ENCODE measurements at regions not wholly inside any gene's neighbourhood (a gene's known extent, or its start where the extent isn't known, plus 50 kb on each side); places are given as distances from the start of the nearest gene placed in this dataset.

DNA sequence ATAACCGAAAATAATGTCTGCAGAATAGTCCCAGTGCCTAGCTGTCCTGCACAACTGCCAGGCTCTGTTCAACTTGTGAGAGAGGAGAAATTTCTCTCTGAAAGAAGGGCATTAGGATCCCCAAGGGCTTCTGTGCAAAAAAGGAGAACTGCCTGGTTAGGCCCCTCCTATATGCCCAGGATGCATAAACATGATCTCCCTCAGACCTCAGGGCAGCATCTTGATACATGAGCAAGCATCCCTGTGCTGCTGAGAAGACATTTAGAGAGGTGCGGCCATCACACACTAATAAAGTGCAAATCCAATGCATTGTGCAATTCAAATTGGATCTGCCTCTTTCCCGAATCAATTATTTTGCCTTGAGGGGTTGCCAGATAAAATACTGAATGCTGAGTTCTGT lies 553.6 kb downstream of the TNS3 start:
- H3K36me3 ChIP-seq (ENCODE audit: control insufficient read depth, insufficient read depth, low read length), result no peaks in the 10 kb centered on the region
- H3K27ac ChIP-seq (ENCODE audit: insufficient read depth, low read length, poor library complexity, severe bottlenecking), result no peak overlapping the region
- DNase-seq (no peak), ATAC-seq (ENCODE audit: low read depth in 2 of 2) (no peak)
- no peaks in the 10 kb centered on the region for H3K9me3 ChIP-seq (ENCODE audit: control insufficient read depth in 2 of 2, low read length in 2 of 2)
- no peaks in the 10 kb centered on the region for H3K4me1 ChIP-seq (ENCODE audit: control insufficient read depth, insufficient read depth, low read length, poor library complexity, severe bottlenecking)
- peaks cover 0 to 6% (median 0%) of the 10 kb centered on the region in 7 donors for H3K9me3 Mint-ChIP-seq
- H3K27me3 Mint-ChIP-seq, result no peaks in the 10 kb centered on the region
- H3K4me3 Mint-ChIP-seq, result no peak overlapping the region
- H3K27ac Mint-ChIP-seq, result no peak overlapping the region
- H3K4me3 ChIP-seq (ENCODE audit: low read depth, low read length), result no peak overlapping the region
- no peaks in the 10 kb centered on the region for H3K4me1 Mint-ChIP-seq
- H3K27me3 ChIP-seq (ENCODE audit: control insufficient read depth, insufficient read depth, low read length), result no peaks in the 10 kb centered on the region
- H3K36me3 Mint-ChIP-seq, result no peaks in the 10 kb centered on the region

DNA sequence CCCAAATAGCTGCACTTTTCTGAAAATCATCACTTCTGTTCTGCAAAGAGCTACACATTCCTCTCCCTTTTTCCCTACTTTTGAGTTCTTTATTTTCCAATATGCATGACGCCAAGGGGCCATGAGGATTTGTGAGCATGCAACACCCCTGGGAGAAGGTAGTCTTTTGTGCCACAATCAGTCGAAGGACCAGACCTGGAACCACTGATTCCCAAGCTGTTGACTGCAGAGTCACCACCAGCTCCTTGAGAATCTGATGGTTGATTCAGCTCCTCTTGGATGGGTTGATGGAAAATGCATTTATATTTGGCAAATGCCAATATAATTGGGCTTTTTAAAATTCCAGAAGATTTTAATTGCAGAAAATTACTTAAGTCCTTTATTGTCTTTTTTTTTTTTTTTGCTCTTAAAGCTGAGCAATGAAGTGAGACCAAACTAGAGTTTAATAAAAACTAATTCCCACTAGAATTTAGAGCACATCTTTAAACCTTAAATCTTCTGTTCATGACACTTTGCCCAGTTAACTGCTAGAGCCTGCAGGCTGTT lies 554.1 kb downstream of the TNS3 start:
- no peak overlapping the region for H3K27ac ChIP-seq (ENCODE audit: insufficient read depth, low read length, poor library complexity, severe bottlenecking)
- DNase-seq (no peak), ATAC-seq (ENCODE audit: low read depth in 2 of 2) (no peak)
- H3K4me1 ChIP-seq (ENCODE audit: control insufficient read depth, insufficient read depth, low read length, poor library complexity, severe bottlenecking), result no peaks in the 10 kb centered on the region
- no peak overlapping the region for H3K4me3 ChIP-seq (ENCODE audit: low read depth, low read length)
- Mint-ChIP-seq H3K4me1 (no peaks in the 10 kb centered on the region), H3K36me3 (no peaks in the 10 kb centered on the region), H3K27me3 (no peaks in the 10 kb centered on the region), H3K4me3 (no peak overlapping the region), H3K27ac (no peak overlapping the region), H3K9me3 (peaks cover 0 to 6% (median 0%) of the 10 kb centered on the region in 7 donors)
- no peaks in the 10 kb centered on the region for H3K27me3 ChIP-seq (ENCODE audit: control insufficient read depth, insufficient read depth, low read length)
- H3K36me3 ChIP-seq (ENCODE audit: control insufficient read depth, insufficient read depth, low read length), result no peaks in the 10 kb centered on the region
- H3K9me3 ChIP-seq (ENCODE audit: control insufficient read depth in 2 of 2, low read length in 2 of 2), result no peaks in the 10 kb centered on the region

DNA sequence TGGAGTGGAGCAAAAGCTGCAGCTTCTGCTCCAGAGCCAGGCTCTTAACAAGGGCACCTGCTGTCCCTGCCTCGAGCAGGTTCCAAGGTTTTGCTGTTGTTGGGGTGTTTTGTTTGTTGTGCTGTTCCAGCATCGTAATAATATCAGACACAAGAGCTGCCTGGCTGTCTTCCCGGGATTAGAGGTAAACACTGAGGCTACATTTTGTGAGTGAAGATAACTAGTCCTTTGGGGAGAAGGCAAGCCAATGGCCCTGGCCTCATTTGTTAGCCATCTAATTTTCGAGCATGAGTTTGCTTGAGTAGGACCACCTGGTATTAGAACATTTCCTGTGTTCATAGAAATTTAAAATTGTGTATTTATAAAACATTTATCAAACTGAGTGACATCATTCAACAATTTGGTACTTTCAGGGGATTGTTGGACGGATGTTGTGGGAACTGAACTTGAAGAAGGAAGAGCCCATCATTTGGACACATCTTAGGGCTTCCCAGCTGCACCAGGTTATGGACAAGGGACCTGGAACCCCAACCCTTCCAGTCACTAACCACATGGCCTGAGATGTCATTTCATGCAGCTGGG lies 555.0 kb downstream of the TNS3 start:
- Histone ChIP-seq H3K27me3 (ENCODE audit: control insufficient read depth, insufficient read depth, low read length) (no peaks in the 10 kb centered on the region), H3K4me3 (ENCODE audit: low read depth, low read length) (no peak overlapping the region), H3K36me3 (ENCODE audit: control insufficient read depth, insufficient read depth, low read length) (no peaks in the 10 kb centered on the region), H3K27ac (ENCODE audit: insufficient read depth, low read length, poor library complexity, severe bottlenecking) (no peak overlapping the region), H3K4me1 (ENCODE audit: control insufficient read depth, insufficient read depth, low read length, poor library complexity, severe bottlenecking) (no peaks in the 10 kb centered on the region), H3K9me3 (ENCODE audit: control insufficient read depth in 2 of 2, low read length in 2 of 2) (no peaks in the 10 kb centered on the region)
- Mint-ChIP-seq H3K9me3 (peaks cover 0 to 6% (median 0%) of the 10 kb centered on the region in 7 donors), H3K27me3 (no peaks in the 10 kb centered on the region), H3K27ac (no peak overlapping the region), H3K36me3 (no peaks in the 10 kb centered on the region), H3K4me3 (no peak overlapping the region), H3K4me1 (no peaks in the 10 kb centered on the region)
- no peak for ATAC-seq (ENCODE audit: low read depth in 2 of 2)
- no peak for DNase-seq

DNA sequence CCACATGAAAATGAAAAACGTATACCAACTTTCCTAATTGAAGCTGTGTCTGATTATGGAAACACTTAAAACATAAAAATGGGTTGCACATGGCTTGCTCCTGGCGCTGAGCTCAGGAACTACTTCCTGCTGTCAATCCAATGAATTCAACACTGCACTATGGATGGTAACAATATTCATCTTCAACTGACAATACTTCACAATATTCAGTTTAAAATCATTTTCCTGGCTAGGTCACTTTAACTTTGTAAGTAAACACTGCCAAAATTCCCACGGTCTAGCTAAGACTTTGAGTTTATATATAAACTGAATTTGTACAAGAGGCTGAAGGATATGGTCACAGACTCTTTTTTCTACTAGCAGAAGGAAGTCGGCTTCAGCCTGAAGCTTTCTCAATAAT lies 556.9 kb downstream of the TNS3 start:
- H3K4me3 ChIP-seq (ENCODE audit: low read depth, low read length), result no peak overlapping the region
- H3K4me1 Mint-ChIP-seq, result no peaks in the 10 kb centered on the region
- no peak overlapping the region for H3K27ac ChIP-seq (ENCODE audit: insufficient read depth, low read length, poor library complexity, severe bottlenecking)
- H3K27ac Mint-ChIP-seq, result no peak overlapping the region
- no peaks in the 10 kb centered on the region for H3K4me1 ChIP-seq (ENCODE audit: control insufficient read depth, insufficient read depth, low read length, poor library complexity, severe bottlenecking)
- H3K4me3 Mint-ChIP-seq, result no peak overlapping the region
- ATAC-seq (ENCODE audit: low read depth in 2 of 2) (no peak), DNase-seq (no peak)
- H3K9me3 ChIP-seq (ENCODE audit: control insufficient read depth in 2 of 2, low read length in 2 of 2), result no peaks in the 10 kb centered on the region
- H3K36me3 Mint-ChIP-seq, result no peaks in the 10 kb centered on the region
- H3K9me3 Mint-ChIP-seq, result peaks cover 0 to 15% (median 2%) of the 10 kb centered on the region in 7 donors
- H3K36me3 ChIP-seq (ENCODE audit: control insufficient read depth, insufficient read depth, low read length), result no peaks in the 10 kb centered on the region
- H3K27me3 Mint-ChIP-seq, result no peaks in the 10 kb centered on the region
- H3K27me3 ChIP-seq (ENCODE audit: control insufficient read depth, insufficient read depth, low read length), result no peaks in the 10 kb centered on the region

DNA sequence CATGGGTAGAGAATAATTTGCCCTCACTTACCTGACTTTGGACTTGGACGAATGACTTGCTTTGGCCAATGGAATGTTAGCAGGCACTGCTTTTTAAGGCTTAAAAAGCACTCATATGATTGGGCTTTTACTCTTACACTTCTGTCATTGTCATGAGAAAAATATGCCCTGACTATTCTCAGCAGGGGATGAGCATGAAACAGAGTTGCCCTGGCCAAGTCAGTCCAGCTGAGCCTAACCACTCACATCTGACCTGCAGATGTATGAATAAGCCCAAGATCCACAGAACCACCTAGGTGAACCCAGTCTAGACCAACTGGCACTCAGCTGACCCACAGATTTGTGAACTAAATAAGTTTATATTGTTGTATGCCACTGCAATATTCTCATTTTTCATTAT lies 573.5 kb downstream of the TNS3 start:
- H3K4me1 ChIP-seq (ENCODE audit: control insufficient read depth, insufficient read depth, low read length, poor library complexity, severe bottlenecking), result no peaks in the 10 kb centered on the region
- H3K9me3 ChIP-seq (ENCODE audit: control insufficient read depth in 2 of 2, low read length in 2 of 2), result no peaks in the 10 kb centered on the region
- Mint-ChIP-seq H3K4me1 (peaks cover 0 to 4% (median 0%) of the 10 kb centered on the region in 4 donors), H3K9me3 (peaks cover 0 to 13% (median 0%) of the 10 kb centered on the region in 7 donors), H3K36me3 (no peaks in the 10 kb centered on the region), H3K4me3 (no peak overlapping the region), H3K27ac (no peak overlapping the region), H3K27me3 (no peaks in the 10 kb centered on the region)
- H3K27me3 ChIP-seq (ENCODE audit: control insufficient read depth, insufficient read depth, low read length), result no peaks in the 10 kb centered on the region
- no peaks in the 10 kb centered on the region for H3K36me3 ChIP-seq (ENCODE audit: control insufficient read depth, insufficient read depth, low read length)
- ATAC-seq (ENCODE audit: low read depth in 2 of 2), result no peak
- no peak for DNase-seq
- no peak overlapping the region for H3K27ac ChIP-seq (ENCODE audit: insufficient read depth, low read length, poor library complexity, severe bottlenecking)
- H3K4me3 ChIP-seq (ENCODE audit: low read depth, low read length), result no peak overlapping the region

DNA sequence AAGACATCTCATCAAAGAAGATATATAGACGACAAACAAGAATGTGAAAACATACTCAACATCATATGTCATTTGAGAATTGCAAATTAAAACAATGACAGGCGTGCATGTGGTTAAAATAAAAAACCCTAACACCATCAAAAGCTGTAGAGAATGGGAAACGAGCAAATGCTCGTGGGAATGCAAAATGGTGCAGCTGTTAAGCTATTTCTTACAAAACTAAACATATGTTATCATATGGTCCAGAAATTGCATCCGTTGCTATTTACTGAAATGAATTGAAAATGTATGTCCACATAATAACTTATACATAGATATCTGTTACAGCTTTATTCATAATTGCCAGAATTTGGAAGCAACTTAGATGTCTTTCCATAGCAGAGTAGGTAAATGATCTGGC lies 574.4 kb downstream of the TNS3 start:
- Histone ChIP-seq H3K4me1 (ENCODE audit: control insufficient read depth, insufficient read depth, low read length, poor library complexity, severe bottlenecking) (no peaks in the 10 kb centered on the region), H3K27me3 (ENCODE audit: control insufficient read depth, insufficient read depth, low read length) (no peaks in the 10 kb centered on the region), H3K36me3 (ENCODE audit: control insufficient read depth, insufficient read depth, low read length) (no peaks in the 10 kb centered on the region), H3K27ac (ENCODE audit: insufficient read depth, low read length, poor library complexity, severe bottlenecking) (no peak overlapping the region), H3K9me3 (ENCODE audit: control insufficient read depth in 2 of 2, low read length in 2 of 2) (no peaks in the 10 kb centered on the region), H3K4me3 (ENCODE audit: low read depth, low read length) (no peak overlapping the region)
- Mint-ChIP-seq H3K9me3 (peaks cover 0 to 13% (median under 1%) of the 10 kb centered on the region in 7 donors), H3K36me3 (no peaks in the 10 kb centered on the region), H3K27ac (no peak overlapping the region), H3K4me3 (no peak overlapping the region), H3K27me3 (no peaks in the 10 kb centered on the region), H3K4me1 (peaks cover 0 to 4% (median 0%) of the 10 kb centered on the region in 4 donors)
- no peak for DNase-seq
- ATAC-seq (ENCODE audit: low read depth in 2 of 2), result no peak

DNA sequence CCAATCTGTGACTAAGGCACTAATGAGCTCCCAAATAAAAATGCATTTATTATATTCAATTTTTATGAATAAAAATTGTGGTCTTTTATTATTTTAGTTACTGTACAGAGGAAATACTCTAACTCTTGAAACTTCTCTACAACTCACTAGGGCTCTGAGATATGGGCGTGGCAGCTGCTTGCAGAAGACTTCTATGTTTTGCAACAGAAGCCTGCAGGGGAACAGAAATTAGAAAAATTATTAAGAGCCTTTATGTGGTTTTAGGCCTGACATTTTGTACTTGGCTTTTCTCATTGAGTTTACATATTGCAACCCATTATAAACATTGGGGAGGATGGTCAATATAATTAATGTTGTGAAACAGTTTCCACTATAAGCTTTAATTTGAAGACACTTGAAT lies 581.4 kb downstream of the TNS3 start:
- DNase-seq (no peak), ATAC-seq (ENCODE audit: low read depth in 2 of 2) (no peak)
- Mint-ChIP-seq H3K4me1 (peaks cover 0 to 4% (median 0%) of the 10 kb centered on the region in 4 donors), H3K9me3 (peaks cover 0 to 15% (median 0%) of the 10 kb centered on the region in 7 donors), H3K4me3 (no peak overlapping the region), H3K36me3 (no peaks in the 10 kb centered on the region), H3K27ac (no peak overlapping the region), H3K27me3 (no peaks in the 10 kb centered on the region)
- H3K27me3 ChIP-seq (ENCODE audit: control insufficient read depth, insufficient read depth, low read length), result no peaks in the 10 kb centered on the region
- H3K4me3 ChIP-seq (ENCODE audit: low read depth, low read length), result no peak overlapping the region
- H3K27ac ChIP-seq (ENCODE audit: insufficient read depth, low read length, poor library complexity, severe bottlenecking), result no peak overlapping the region
- H3K36me3 ChIP-seq (ENCODE audit: control insufficient read depth, insufficient read depth, low read length), result no peaks in the 10 kb centered on the region
- no peaks in the 10 kb centered on the region for H3K9me3 ChIP-seq (ENCODE audit: control insufficient read depth in 2 of 2, low read length in 2 of 2)
- H3K4me1 ChIP-seq (ENCODE audit: control insufficient read depth, insufficient read depth, low read length, poor library complexity, severe bottlenecking), result no peaks in the 10 kb centered on the region

DNA sequence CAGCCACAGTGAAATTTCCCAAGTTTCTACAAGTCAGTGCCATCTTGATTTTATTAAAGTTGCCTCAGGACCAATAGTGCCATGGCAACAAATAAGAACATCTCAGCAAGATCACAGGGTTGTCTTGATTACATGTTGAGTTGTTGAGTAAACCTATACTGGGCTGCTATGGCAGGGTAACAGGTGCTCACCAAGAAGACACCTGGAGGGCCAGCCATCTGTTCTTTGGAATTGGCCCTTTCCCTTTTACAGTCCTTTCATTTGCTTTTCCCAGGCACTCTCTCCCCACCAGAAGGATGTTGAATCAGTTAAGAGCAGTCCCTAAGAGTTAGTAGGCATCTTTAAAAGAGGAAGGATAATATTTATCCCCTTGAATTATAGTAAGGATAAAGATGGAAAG lies 582.0 kb downstream of the TNS3 start:
- Histone ChIP-seq H3K9me3 (ENCODE audit: control insufficient read depth in 2 of 2, low read length in 2 of 2) (no peaks in the 10 kb centered on the region), H3K27me3 (ENCODE audit: control insufficient read depth, insufficient read depth, low read length) (no peaks in the 10 kb centered on the region), H3K36me3 (ENCODE audit: control insufficient read depth, insufficient read depth, low read length) (no peaks in the 10 kb centered on the region), H3K4me3 (ENCODE audit: low read depth, low read length) (no peak overlapping the region), H3K4me1 (ENCODE audit: control insufficient read depth, insufficient read depth, low read length, poor library complexity, severe bottlenecking) (no peaks in the 10 kb centered on the region), H3K27ac (ENCODE audit: insufficient read depth, low read length, poor library complexity, severe bottlenecking) (no peak overlapping the region)
- Mint-ChIP-seq H3K27ac (no peak overlapping the region), H3K4me3 (no peak overlapping the region), H3K36me3 (no peaks in the 10 kb centered on the region), H3K4me1 (peaks cover 0 to 4% (median 0%) of the 10 kb centered on the region in 4 donors), H3K9me3 (peaks cover 0 to 14% (median 1%) of the 10 kb centered on the region in 7 donors), H3K27me3 (no peaks in the 10 kb centered on the region)
- no peak for ATAC-seq (ENCODE audit: low read depth in 2 of 2)
- no peak for DNase-seq
